CD4-positive, alpha-beta T cell treated with Interleukin-17A for 4 hours (primary cell): ENCODE measurements at regions not wholly inside any gene's neighbourhood (a gene's known extent, or its start where the extent isn't known, plus 50 kb on each side); places are given as distances from the start of the nearest gene placed in this dataset.

Source experiments
- DNase-seq: peaks from one replicate; pipeline ENCODE4 v3.0.0-alpha.2; 2020; ENCODE audit warnings: mixed read lengths

DNA sequence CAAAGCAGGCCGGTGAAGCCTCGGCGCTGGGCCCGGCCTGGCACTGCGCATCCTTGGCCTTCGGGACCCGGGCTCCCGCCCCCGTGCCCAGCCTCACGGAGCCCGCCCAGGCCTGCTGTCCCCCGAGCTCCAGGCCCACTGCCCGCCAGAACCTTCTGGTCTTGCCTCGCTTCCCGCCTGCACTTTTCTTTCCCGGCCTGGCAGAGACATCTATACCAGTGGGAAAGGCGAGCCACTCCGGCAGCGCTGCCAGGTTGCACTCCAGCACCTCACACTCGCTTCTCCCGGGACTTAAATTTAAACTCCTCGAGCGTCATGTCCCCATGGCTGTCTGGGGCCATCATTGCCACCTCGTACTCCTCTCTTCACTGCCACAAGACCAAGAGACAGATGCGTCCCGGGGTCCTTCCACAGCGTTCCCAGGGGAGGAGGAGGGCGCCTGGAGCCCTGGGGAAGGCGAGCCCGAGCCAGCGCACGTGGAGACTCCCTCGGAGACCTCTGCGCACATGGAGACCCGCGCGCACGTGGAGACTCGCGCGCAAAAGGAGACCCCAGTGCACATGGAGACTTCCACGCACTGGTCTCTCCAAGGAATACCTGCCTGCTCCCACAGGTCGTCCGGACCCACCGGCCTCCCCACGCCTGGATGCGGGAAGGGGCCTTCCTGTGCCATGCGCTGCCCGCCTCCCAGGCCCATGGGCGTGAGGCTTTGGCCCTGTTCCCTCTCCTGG lies 253.1 kb upstream of the SALL3 start:
- no peak for DNase-seq

GRCh38 chr18:78727057-78727739 lies 252.4 kb upstream of the SALL3 start:
- DNase-seq, result no peak

DNA sequence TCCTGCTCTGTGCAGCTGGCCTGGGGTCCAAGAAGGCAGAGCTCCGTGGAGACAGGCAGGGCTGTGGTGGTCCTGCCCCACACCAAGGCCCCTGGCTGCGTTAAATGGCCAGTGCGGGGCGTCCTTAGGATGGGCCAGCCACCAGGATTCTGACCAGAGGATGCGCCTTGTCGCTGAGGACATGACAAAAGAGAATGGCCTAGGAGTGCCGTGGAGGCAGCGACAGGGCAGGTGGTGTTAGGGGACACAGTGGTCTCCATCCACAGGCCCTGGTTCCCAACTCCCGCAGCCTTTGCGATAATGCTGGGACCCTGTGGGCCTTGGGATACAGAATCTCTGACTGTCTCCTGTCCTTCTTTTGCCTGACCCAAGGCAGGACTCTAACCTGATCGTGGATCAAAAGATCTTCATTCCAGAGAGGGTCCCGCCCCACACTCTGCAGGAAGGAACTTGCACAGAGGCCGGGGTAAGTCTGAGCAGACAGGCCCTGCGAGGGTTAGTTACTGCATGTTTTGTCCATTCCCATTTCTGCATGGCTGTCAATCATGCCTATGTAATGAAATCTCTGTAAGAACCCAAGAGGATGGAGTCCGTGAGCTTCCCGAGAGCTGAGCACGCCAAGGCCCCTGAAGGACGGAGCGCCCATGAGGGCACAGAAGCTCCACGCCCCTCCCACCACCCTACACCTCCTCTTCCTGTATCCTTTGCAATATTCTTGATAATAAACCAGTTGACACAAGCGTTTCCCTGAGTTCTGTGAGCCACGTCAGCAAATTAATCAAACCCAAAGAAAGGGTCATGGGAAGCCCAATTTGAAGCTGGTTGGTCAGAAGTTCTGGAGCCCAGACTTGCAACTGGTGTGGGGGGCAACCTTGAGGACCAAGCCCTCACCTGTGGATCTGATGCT lies 251.5 kb upstream of the SALL3 start:
- DNase-seq, result no peak

- DNase-seq, result no peak
Measured at GRCh38 chr18:78728784-78729467, 250.7 kb upstream of the SALL3 start.

DNA sequence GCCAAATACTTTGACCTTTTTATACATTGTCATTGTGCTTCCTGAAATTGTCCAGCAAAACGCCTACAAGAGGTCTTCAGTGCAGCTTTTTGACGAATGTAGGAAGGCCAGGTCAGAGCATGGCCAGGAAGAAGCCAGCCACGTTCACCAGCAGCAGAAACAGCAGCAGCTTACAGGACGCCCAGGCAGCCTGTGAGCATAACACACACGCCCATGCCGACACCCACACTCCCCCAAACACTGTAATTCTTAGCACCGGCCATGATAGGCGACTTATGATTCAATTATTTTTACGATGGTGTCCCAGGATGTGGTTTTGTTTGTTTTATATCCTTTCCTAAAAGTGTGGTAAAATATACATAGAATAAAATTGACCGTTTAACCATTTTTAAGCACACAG lies 249.1 kb upstream of the SALL3 start:
- DNase-seq, result no peak

- no peak for DNase-seq
Measured at GRCh38 chr18:78731016-78731397, 248.6 kb upstream of the SALL3 start.

DNA sequence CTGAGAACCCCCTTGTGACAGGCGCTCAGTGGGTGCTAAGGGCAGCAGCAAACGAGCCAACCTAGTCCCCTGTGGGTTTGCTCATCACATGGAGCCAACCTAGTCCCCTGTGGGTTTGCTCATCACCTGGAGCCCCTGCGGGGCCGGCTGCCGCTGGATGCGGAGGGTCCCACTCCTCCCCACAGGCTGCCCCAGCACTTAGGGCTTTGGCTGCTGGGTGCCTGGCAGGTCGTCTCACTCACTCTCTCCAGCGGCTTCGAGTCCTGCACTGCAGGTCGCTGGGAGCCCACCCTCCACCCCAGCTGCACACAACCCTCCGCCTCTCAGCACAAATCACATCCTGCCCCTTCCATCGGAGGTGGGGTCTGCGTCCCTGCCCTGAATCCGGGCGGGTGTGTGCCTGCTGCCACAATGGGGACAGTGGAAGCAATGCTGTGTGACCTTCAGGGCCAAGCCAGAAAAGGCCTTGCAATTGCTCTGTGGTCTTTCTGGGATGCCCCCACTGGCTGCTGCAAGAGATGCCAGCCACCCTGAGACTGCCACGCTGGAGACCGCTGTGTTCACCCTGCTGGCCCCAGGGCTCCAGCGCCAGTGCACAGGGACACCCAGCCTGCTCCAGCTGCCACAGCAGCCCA lies 248.1 kb upstream of the SALL3 start:
- DNase-seq, result no peak

DNA sequence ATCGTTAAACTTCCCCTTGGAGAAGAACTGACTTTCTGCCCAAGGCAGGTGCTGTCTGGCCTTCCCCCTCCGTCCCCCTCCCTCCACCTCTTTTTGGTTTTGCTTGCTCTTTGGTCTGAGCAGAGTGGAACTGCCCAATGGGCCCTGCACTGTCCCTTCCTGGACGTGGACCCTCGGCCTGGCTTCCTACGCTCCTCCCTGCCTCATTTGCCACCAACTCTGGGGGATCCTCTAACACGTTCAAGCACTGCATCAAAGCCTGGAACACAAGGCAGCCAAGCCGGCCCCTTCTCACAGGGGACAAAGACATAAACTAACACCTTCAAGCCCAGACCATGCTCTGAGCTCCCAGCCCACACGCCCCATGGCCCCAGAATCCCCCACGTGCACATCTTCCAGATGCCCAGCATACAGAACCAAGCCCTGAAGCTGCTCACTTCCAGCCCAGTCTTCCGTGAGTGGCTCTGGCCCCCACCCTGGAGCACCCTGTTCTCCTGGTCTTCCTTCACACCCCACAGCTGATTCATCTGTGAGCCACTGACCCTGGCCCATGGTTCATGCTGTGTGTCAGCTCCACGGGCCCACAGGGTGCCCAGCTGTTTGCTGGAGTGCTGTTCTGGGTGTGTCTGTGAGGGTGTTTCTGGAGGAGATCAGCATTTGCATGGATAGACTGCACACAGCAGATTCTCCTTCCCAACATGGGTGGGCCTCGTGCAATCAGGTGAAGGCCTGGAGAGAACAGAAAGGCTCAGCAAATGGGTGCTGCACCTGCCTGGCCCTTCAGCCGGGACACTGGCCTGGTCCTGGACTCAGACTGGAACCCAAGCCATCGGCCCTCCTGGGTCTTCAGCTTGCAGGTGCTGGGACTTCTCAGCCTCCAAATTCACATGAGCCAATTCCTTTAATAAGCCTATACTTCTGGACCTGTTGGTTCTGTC lies 247.1 kb upstream of the SALL3 start:
- no peak for DNase-seq

GRCh38 chr18:78733762-78734613 lies 245.6 kb upstream of the SALL3 start:
- no peak for DNase-seq

- DNase-seq, result no peak
Measured at GRCh38 chr18:78734614-78734945, 245.0 kb upstream of the SALL3 start.

DNA sequence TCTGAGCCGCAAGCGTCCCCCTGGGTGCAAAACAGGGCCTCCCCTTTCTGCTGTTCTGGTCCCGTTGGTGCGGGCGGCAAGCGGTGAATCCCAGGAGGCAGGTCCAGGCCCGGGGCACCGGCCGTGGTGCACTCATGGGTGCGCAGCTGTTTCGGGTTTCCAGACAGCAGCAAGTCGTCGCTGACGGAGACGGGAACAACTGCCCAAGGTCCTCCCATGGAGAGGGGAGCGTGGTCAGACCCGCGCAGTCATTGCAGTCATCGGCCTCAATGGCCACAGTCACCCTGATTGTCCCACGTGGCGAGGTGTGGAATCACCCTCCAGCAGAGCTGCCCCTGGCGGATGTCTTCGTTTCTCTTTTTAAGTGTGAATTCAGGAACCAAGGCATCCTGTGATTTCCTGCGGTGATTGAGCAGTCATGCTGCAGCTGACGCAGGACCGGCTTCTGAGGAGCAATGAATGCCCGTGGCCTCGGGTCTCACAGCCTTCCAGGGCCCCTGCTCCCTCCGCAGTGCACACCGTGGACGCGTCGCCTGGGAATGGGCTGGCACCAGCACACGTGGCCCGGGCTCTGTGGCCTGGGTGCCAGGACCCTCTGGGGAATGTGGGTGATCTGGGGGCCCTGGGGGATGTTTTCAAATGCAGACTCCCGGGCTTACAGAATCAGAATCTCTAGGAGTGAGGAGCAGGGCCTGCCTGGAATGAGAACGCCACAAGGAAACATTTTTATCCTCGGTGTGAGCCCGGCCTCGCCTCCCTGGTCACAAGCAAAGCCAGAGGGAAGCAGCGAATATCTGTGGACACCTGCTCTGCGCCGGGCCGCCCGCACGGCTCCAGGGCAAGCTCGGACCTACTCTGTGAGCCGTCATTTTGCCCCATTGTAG lies 244.2 kb upstream of the SALL3 start:
- no peak for DNase-seq

- no peak for DNase-seq
Measured at GRCh38 chr18:78736015-78736690, 243.5 kb upstream of the SALL3 start.

DNA sequence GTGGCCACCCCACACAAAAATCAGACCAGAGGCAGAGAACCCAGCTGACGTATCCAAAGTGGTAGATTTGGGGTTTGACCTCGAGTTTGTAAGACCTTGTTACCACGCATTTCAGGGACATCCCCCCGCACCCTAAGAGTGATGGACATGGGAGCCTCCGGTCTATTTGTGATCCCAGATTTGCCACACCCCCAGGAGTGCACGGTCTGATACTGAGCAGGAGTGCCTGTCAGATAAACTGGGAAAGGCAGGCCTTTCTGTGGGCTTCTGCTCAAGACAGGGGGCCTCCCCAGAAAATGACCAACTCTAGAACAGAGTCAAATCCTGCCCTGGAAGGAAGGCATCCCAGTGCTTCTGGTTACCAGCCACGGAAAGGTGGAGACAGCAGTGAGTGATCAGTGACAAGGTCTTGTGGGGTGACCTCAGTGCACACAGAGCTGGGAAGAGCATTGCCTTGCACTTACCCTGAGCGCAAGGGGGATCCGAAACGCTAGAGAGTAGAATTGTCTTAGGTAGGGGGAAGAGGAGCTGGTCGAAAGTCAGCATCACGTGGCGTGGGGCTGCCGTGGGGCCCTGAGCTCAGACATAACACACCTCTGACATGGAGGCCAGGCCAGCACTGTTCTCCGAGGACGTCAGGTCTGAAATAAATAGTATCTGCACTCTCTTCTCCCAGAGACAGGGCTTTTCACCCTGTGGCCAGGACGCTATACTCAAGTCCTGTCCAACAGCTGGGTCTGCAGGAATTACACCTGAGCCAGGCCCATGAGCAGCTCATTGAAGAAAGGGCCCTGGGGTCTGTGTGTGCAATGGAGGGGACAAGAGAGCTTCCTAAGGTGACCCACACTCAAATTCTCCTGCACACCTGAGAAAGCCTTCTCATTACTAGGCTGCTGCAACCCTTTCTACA lies 242.4 kb upstream of the SALL3 start:
- DNase-seq, result no peak

DNA sequence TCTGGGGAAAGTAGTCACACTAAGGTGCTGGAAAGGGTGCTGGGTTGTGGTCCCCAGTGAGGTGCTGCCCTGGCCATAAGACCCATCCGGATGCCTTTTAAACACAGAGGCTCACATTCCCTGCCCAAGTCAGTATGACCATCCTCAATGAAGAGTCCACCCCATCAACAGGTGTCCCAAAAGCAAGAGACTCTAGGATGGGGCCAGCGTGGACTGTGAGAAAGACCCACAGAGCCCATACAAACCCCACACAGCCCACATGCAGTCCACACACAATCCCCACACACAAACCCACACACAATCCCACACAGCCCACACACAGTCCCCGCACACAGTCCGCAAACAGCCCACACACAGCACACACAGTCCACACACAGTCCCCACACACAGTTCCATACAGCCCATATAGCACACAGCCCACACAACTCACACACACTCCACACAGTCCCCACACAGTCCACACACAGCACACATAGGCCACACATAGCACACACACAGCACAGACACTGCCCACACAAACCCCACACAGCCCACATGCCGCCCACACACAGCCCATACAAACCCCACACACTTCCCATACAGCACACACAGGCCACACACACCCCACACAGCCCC lies 241.4 kb upstream of the SALL3 start:
- no peak for DNase-seq

- no peak for DNase-seq
Measured at GRCh38 chr18:78739115-78739514, 240.5 kb upstream of the SALL3 start.

- no peak for DNase-seq
Measured at GRCh38 chr18:78739882-78740677, 239.5 kb upstream of the SALL3 start.
